IMR-90 (cell line): ENCODE measurements at regions not wholly inside any gene's neighbourhood (a gene's known extent, or its start where the extent isn't known, plus 50 kb on each side); places are given as distances from the start of the nearest gene placed in this dataset.

Source experiments
- ATAC-seq: fragments of 200-7000 bp; cut with Tn5 transposase; 2 replicates; pipeline ENCODE4 v1.9.1; 2020; ENCODE audit warnings: low read depth, mild to moderate bottlenecking, moderate library complexity
- BruUV-seq: library from RNA; stranded (reverse); fragments of 400-500 nt; replicated peaks from 2 replicates; lab custom pipeline; 2021; lab: Mats Ljungman, UMichigan
- CTCF ChIA-PET: fragments of 300-600 bp; formaldehyde crosslinking; extraction: SDS; loops from one replicate; lab custom pipeline; 2021; ENCODE audit warnings: antibody characterized with exemption; lab: Yijun Ruan, JAX
- POLR2A ChIA-PET: fragments of 300-600 bp; sonication (Branson Sonifier 250); formaldehyde crosslinking; loops from one replicate; lab custom pipeline; 2022; ENCODE audit warnings: antibody characterized with exemption; ENCODE audit not compliant: unreplicated experiment; lab: Charles Lee
- DNase-seq: peaks from one replicate; pipeline ENCODE4 v3.0.0; 2013
- H2AFZ ChIP-seq: replicated peaks from 2 replicates; pipeline ENCODE3; 2013; ENCODE audit warnings: low read length, mild to moderate bottlenecking; ENCODE audit not compliant: poor library complexity
- H2AK5ac ChIP-seq: 2 replicates; pipeline ENCODE4 v1.6.1; 2013; ENCODE audit warnings: low read depth, low read length, inconsistent platforms
- H2AK9ac ChIP-seq: replicated peaks from 2 replicates; pipeline ENCODE3; 2013; ENCODE audit warnings: mild to moderate bottlenecking, low read depth, low read length, moderate library complexity; ENCODE audit not compliant: poor library complexity
- H2BK120ac ChIP-seq: 2 replicates; pipeline ENCODE4 v1.6.1; 2013; ENCODE audit warnings: low read depth, low read length, inconsistent platforms
- H2BK15ac ChIP-seq: 3 replicates; pipeline ENCODE4 v1.6.1; 2013; ENCODE audit warnings: low read depth, low read length, inconsistent platforms
- H2BK20ac ChIP-seq: 2 replicates; pipeline ENCODE4 v1.6.1; 2013; ENCODE audit warnings: low read depth, mild to moderate bottlenecking, inconsistent platforms, low read length, moderate library complexity
- H2BK5ac ChIP-seq: 2 replicates; pipeline ENCODE4 v1.6.1; 2013; ENCODE audit warnings: mild to moderate bottlenecking, low read depth, low read length, inconsistent platforms; ENCODE audit not compliant: poor library complexity, severe bottlenecking
- H3K14ac ChIP-seq: replicated peaks from 2 replicates; pipeline ENCODE4 v1.6.1; 2013; ENCODE audit warnings: low read depth, low read length, inconsistent platforms
- H3K18ac ChIP-seq: 2 replicates; pipeline ENCODE4 v1.6.1; 2013; ENCODE audit warnings: low read depth, low read length, control low read depth
- H3K23ac ChIP-seq: 2 replicates; pipeline ENCODE4 v1.6.1; 2013; ENCODE audit warnings: low read depth, low read length, inconsistent platforms
- H3K27ac ChIP-seq: 2 replicates; pipeline ENCODE4 v1.5.1; 2013; ENCODE audit warnings: mild to moderate bottlenecking, control low read depth, low read length; ENCODE audit not compliant: insufficient read depth
- H3K27me3 ChIP-seq: 2 replicates; pipeline ENCODE4 v1.6.1; 2013; ENCODE audit warnings: low read length; ENCODE audit not compliant: control insufficient read depth, insufficient read depth
- H3K36me3 ChIP-seq: 2 replicates; pipeline ENCODE4 v1.6.1; 2013; ENCODE audit warnings: low read length, mixed read lengths; ENCODE audit not compliant: control insufficient read depth, insufficient read depth
- H3K4ac ChIP-seq: 2 replicates; pipeline ENCODE4 v1.6.1; 2013; ENCODE audit warnings: low read depth, low read length, inconsistent platforms
- H3K4me1 ChIP-seq: 2 replicates; pipeline ENCODE4 v1.6.1; 2013; ENCODE audit warnings: low read length, mixed read lengths; ENCODE audit not compliant: control insufficient read depth, insufficient read depth
- H3K4me2 ChIP-seq: 2 replicates; pipeline ENCODE4 v1.6.1; 2013; ENCODE audit warnings: low read depth, mild to moderate bottlenecking, control low read depth, low read length, moderate library complexity
- H3K4me3 ChIP-seq: 2 replicates; pipeline ENCODE4 v1.5.1; 2013; ENCODE audit warnings: low read depth, mild to moderate bottlenecking, control low read depth, low read length, moderate library complexity; ENCODE audit not compliant: insufficient read depth
- H3K56ac ChIP-seq: 2 replicates; pipeline ENCODE4 v1.6.1; 2013; ENCODE audit warnings: low read length, inconsistent platforms; ENCODE audit not compliant: insufficient read depth; ENCODE audit errors: extremely low read depth
- H3K79me1 ChIP-seq, 2 experiments: 2 replicates each; pipeline ENCODE4 v1.6.1; 2013; ENCODE audit warnings: low read length in 2 of 2, inconsistent platforms in 1 of 2, low read depth in 1 of 2
- H3K9ac ChIP-seq: 2 replicates; pipeline ENCODE4 v1.6.1; 2013; ENCODE audit warnings: low read depth, low read length, control low read depth
- H3K9me1 ChIP-seq: 2 replicates; pipeline ENCODE4 v1.6.1; 2013; ENCODE audit warnings: low read length, inconsistent platforms; ENCODE audit not compliant: insufficient read depth
- H3K9me3 ChIP-seq: 2 replicates; pipeline ENCODE4 v1.6.1; 2013; ENCODE audit warnings: low read length; ENCODE audit not compliant: control insufficient read depth, insufficient read depth
- H4K20me1 ChIP-seq: 2 replicates; pipeline ENCODE4 v1.6.1; 2013; ENCODE audit warnings: low read length, inconsistent platforms; ENCODE audit not compliant: insufficient read depth
- H4K5ac ChIP-seq: 2 replicates; pipeline ENCODE4 v1.6.1; 2013; ENCODE audit warnings: mild to moderate bottlenecking, low read depth, low read length, control low read depth
- H4K8ac ChIP-seq, 2 experiments: 2 replicates each; pipeline ENCODE4 v1.6.1; 2013; ENCODE audit warnings: low read depth in 2 of 2, low read length in 2 of 2, control low read depth in 1 of 2, inconsistent platforms in 1 of 2
- H4K91ac ChIP-seq: 2 replicates; pipeline ENCODE4 v1.6.1; 2013; ENCODE audit warnings: low read depth, low read length, inconsistent platforms; ENCODE audit not compliant: insufficient read depth
- BHLHE40 ChIP-seq: fragments of 150-350 bp; IDR thresholded peaks from 2 replicates; pipeline ENCODE4 v1.6.1; 2016; ENCODE audit warnings: mild to moderate bottlenecking, low read depth, low read length
- CHD1 ChIP-seq: IDR thresholded peaks from 2 replicates; pipeline ENCODE4 v1.6.1; 2012; ENCODE audit warnings: low read depth, low read length, improper control_type of control experiment
- CTCF ChIP-seq: conservative IDR thresholded peaks from 2 replicates; pipeline ENCODE4 v1.5.1; 2012; ENCODE audit warnings: mild to moderate bottlenecking, low read depth, low read length, improper control_type of control experiment
- ELK1 ChIP-seq: fragments of 150-350 bp; IDR thresholded peaks from 2 replicates; pipeline ENCODE4 v1.6.1; 2016; ENCODE audit warnings: low read depth, mild to moderate bottlenecking, low read length, moderate library complexity, borderline replicate concordance
- FOS ChIP-seq: fragments of 150-350 bp; IDR thresholded peaks from 2 replicates; pipeline ENCODE4 v1.6.1; 2016; ENCODE audit warnings: low read depth, low read length
- MAFK ChIP-seq: IDR thresholded peaks from 2 replicates; pipeline ENCODE4 v1.6.1; 2012; ENCODE audit warnings: low read depth, low read length, improper control_type of control experiment
- MAZ ChIP-seq: IDR thresholded peaks from 2 replicates; pipeline ENCODE4 v1.6.1; 2012; ENCODE audit warnings: low read depth, mild to moderate bottlenecking, low read length, improper control_type of control experiment, moderate library complexity, borderline replicate concordance
- MXI1 ChIP-seq: IDR thresholded peaks from 2 replicates; pipeline ENCODE4 v1.6.1; 2012; ENCODE audit warnings: low read depth, mild to moderate bottlenecking, low read length, moderate library complexity, borderline replicate concordance
- NFE2L2 ChIP-seq: fragments of 150-350 bp; IDR thresholded peaks from 2 replicates; pipeline ENCODE4 v1.6.1; 2016; ENCODE audit warnings: low read depth, mild to moderate bottlenecking, low read length
- POLR2A ChIP-seq: IDR thresholded peaks from 2 replicates; pipeline ENCODE4 v1.6.1; 2012; ENCODE audit warnings: mild to moderate bottlenecking, low read depth, low read length
- RAD21 ChIP-seq: IDR thresholded peaks from 2 replicates; pipeline ENCODE4 v1.6.1; 2012; ENCODE audit warnings: low read length, improper control_type of control experiment
- RCOR1 ChIP-seq: IDR thresholded peaks from 2 replicates; pipeline ENCODE4 v1.6.1; 2012; ENCODE audit warnings: mild to moderate bottlenecking, low read length, improper control_type of control experiment; ENCODE audit not compliant: insufficient replicate concordance
- RFX5 ChIP-seq: IDR thresholded peaks from 2 replicates; pipeline ENCODE4 v1.8.0; 2012; ENCODE audit warnings: low read depth, mild to moderate bottlenecking, low read length, moderate library complexity
- USF2 ChIP-seq: fragments of 150-350 bp; IDR thresholded peaks from 2 replicates; pipeline ENCODE4 v1.6.1; 2017; ENCODE audit warnings: mild to moderate bottlenecking, antibody characterized with exemption, low read length, low read depth
- WGBS, 2 experiments: methylation state at CpG; one replicate each; pipeline versions ENCODE4 v1.1.5 to v1.1.7; 2013; ENCODE audit warnings: missing lambda C conversion rate in 2 of 2; ENCODE audit not compliant: insufficient read length in 1 of 2; ENCODE audit errors: extremely low coverage in 2 of 2; 5-methylcytosine and 5-hydroxymethylcytosine counted together
- dilution Hi-C: fragments of 300-500 bp; cut with HindIII; formaldehyde crosslinking; loops from one replicate; pipeline ENCODE4 v1.14.3; 2018; ENCODE audit warnings: low sequenced_read_pairs; ENCODE audit not compliant: unreplicated experiment
- in situ Hi-C: fragments of 300-500 bp; cut with MboI; formaldehyde crosslinking; loops from 3 replicates; pipeline ENCODE4 v1.14.3; 2019; ENCODE audit warnings: low sequenced_read_pairs, inconsistent platforms, mixed read lengths
- intact Hi-C: fragments of 100-400 bp; cut with micrococcal nuclease; formaldehyde crosslinking; loops from 2 replicates; pipeline ENCODE4 v1.10.0; 2022

- Histone ChIP-seq H3K4me3 (no peak overlapping the region), H3K18ac (no peak overlapping the region), H3K23ac (no peak overlapping the region), H3K27ac (no peak overlapping the region), H2BK20ac (no peak overlapping the region), H2AK9ac (no peak overlapping the region), H2AFZ (no peak overlapping the region), H2AK5ac (no peak overlapping the region), H3K56ac (no peak overlapping the region), H3K4me1 (no peaks in the 10 kb centered on the region), H4K91ac (no peak overlapping the region), H3K27me3 (no peaks in the 10 kb centered on the region; the same call in 1 of the 2 replicates), H3K79me1 (no peaks in the 10 kb centered on the region), H4K8ac (no peak overlapping the region), H3K36me3 (no peaks in the 10 kb centered on the region), H4K20me1 (no peaks in the 10 kb centered on the region), H3K4me2 (no peak overlapping the region), H4K5ac (no peak overlapping the region), H3K14ac (no peak overlapping the region), H2BK5ac (no peak overlapping the region), H3K4ac (no peak overlapping the region), H2BK120ac (no peak overlapping the region), H3K9me1 (no peaks in the 10 kb centered on the region), H3K9ac (no peak overlapping the region), H3K9me3 (no peaks in the 10 kb centered on the region), H2BK15ac (no peak overlapping the region)
- no CpG with 5 or more reads among the region's 6 CpGs for WGBS, 2 experiments
- in situ Hi-C loops = no loop called here
- intact Hi-C loops = no loop called here
- ATAC-seq (no peak), DNase-seq (no peak)
- ChIA-PET POLR2A (no interaction called here), CTCF (no interaction called here)
- BruUV-seq = no TSS peak
- dilution Hi-C loops = no loop called here
- TF ChIP-seq RFX5 (no peak), USF2 (no peak), POLR2A (no peak), ELK1 (no peak), CTCF (no peak), CHD1 (no peak), RCOR1 (no peak), MAZ (no peak), RAD21 (no peak), FOS (no peak), MXI1 (no peak), NFE2L2 (no peak), BHLHE40 (no peak), MAFK (no peak)
These were observed 117.0 kb downstream of the GLUL start for GRCh38 chr1:182274618-182275017.
